Neural cell (in vitro differentiated cells): ENCODE measurements at regions not wholly inside any gene's neighbourhood (a gene's known extent, or its start where the extent isn't known, plus 50 kb on each side); places are given as distances from the start of the nearest gene placed in this dataset.

Source experiments
- H2AFZ ChIP-seq: fragments of 200-600, 300-800 bp; sonication (generic), shearing (Covaris generic); 2 replicates; pipeline ENCODE4 v1.6.0; 2014; ENCODE audit warnings: low read depth, mild to moderate bottlenecking, antibody characterized with exemption, low read length, moderate library complexity
- H3F3A ChIP-seq: fragments of 200-600 bp; shearing (Covaris generic); 2 replicates; pipeline ENCODE4 v1.6.1; 2016; ENCODE audit warnings: mild to moderate bottlenecking, moderate library complexity, mixed read lengths, antibody characterized with exemption, low read length; ENCODE audit not compliant: insufficient read depth, poor library complexity, severe bottlenecking
- H3K27ac ChIP-seq: fragments of 200-600, 300-800 bp; sonication (generic), shearing (Covaris generic); 2 replicates; pipeline ENCODE4 v1.5.1; 2014; ENCODE audit warnings: mild to moderate bottlenecking, low read length, moderate library complexity
- H3K27me3 ChIP-seq: fragments of 300-800, 200-600 bp; sonication (generic), shearing (Covaris generic); 2 replicates; pipeline ENCODE4 v1.6.0; 2014; ENCODE audit warnings: mild to moderate bottlenecking, low read depth, low read length, moderate library complexity; ENCODE audit not compliant: insufficient read depth
- H3K36me3 ChIP-seq: fragments of 300-800, 200-600 bp; sonication (generic), shearing (Covaris generic); 2 replicates; pipeline ENCODE4 v1.5.1; 2014; ENCODE audit warnings: mild to moderate bottlenecking, antibody characterized with exemption, low read length, moderate library complexity; ENCODE audit not compliant: insufficient read depth
- H3K4me2 ChIP-seq: fragments of 300-800, 200-600 bp; sonication (generic), shearing (Covaris generic); 2 replicates; pipeline ENCODE4 v1.6.0; 2014; ENCODE audit warnings: mild to moderate bottlenecking, low read length
- H3K4me3 ChIP-seq: fragments of 300-800, 200-600 bp; sonication (generic), shearing (Covaris generic); 2 replicates; pipeline ENCODE4 v1.5.1; 2014; ENCODE audit warnings: mild to moderate bottlenecking, low read length, moderate library complexity
- H3K79me2 ChIP-seq: fragments of 200-600 bp; shearing (Covaris generic); replicated peaks from 2 replicates; pipeline ENCODE4 v1.6.0; 2014; ENCODE audit warnings: mild to moderate bottlenecking, low read length, moderate library complexity; ENCODE audit not compliant: insufficient read depth
- H3K9ac ChIP-seq: fragments of 300-800, 200-600 bp; sonication (generic), shearing (Covaris generic); 2 replicates; pipeline ENCODE4 v1.6.1; 2016; ENCODE audit warnings: mild to moderate bottlenecking, low read length, mixed read lengths
- H3K9me2 ChIP-seq: fragments of 200-600 bp; shearing (Covaris generic); 2 replicates; pipeline ENCODE4 v1.6.1; 2016; ENCODE audit warnings: mild to moderate bottlenecking, low read length, mixed read lengths; ENCODE audit not compliant: insufficient read depth
- H3K9me3 ChIP-seq: fragments of 200-600, 300-800 bp; sonication (generic), shearing (Covaris generic); 2 replicates; pipeline ENCODE4 v1.6.1; 2016; ENCODE audit warnings: mild to moderate bottlenecking, mixed run types, low read length, moderate library complexity, mixed read lengths
- H4K20me1 ChIP-seq: fragments of 200-600 bp; shearing (Covaris generic); 2 replicates; pipeline ENCODE4 v1.6.1; 2016; ENCODE audit warnings: mild to moderate bottlenecking, mixed run types; ENCODE audit not compliant: insufficient read depth
- CTCF ChIP-seq: fragments of 450-650 bp; IDR thresholded peaks from 2 replicates; pipeline ENCODE4 v1.5.1; 2014; ENCODE audit warnings: antibody characterized with exemption, mild to moderate bottlenecking, moderate library complexity; ENCODE audit not compliant: poor library complexity, severe bottlenecking
- EP300 ChIP-seq: fragments of 450-650 bp; conservative IDR thresholded peaks from 2 replicates; pipeline ENCODE4 v1.6.1; 2014; ENCODE audit warnings: antibody characterized with exemption, mild to moderate bottlenecking, moderate library complexity; ENCODE audit not compliant: poor library complexity, severe bottlenecking
- EZH2 ChIP-seq: fragments of 200-600, 300-800 bp; shearing (Covaris generic), sonication (generic); IDR thresholded peaks from 2 replicates; pipeline ENCODE4 v1.6.1; 2014; ENCODE audit warnings: antibody characterized with exemption, low read length, borderline replicate concordance, mild to moderate bottlenecking; ENCODE audit not compliant: insufficient read depth, poor library complexity, severe bottlenecking
- MXI1 ChIP-seq: fragments of 450-650 bp; conservative IDR thresholded peaks from 2 replicates; pipeline ENCODE4 v1.6.1; 2014; ENCODE audit warnings: antibody characterized with exemption, mild to moderate bottlenecking; ENCODE audit not compliant: poor library complexity, severe bottlenecking
- POLR2AphosphoS5 ChIP-seq: IDR thresholded peaks from 2 replicates; pipeline ENCODE4 v1.6.1; 2012
- RAD21 ChIP-seq: fragments of 450-650 bp; conservative IDR thresholded peaks from 2 replicates; pipeline ENCODE4 v1.6.1; 2014; ENCODE audit warnings: antibody characterized with exemption, mild to moderate bottlenecking, moderate library complexity
- REST ChIP-seq: IDR thresholded peaks from 2 replicates; pipeline ENCODE4 v1.6.1; 2012; ENCODE audit warnings: borderline replicate concordance
- SMC3 ChIP-seq: fragments of 450-650 bp; conservative IDR thresholded peaks from 2 replicates; pipeline ENCODE4 v1.6.1; 2014; ENCODE audit warnings: antibody characterized with exemption, mild to moderate bottlenecking, moderate library complexity; ENCODE audit not compliant: poor library complexity
- TAF1 ChIP-seq: IDR thresholded peaks from 2 replicates; pipeline ENCODE4 v1.6.1; 2012; ENCODE audit warnings: low read depth

GRCh38 chr6:144564202-144564601, 279.1 kb downstream of the UTRN start:
- Histone ChIP-seq H3K36me3 (no peaks in the 10 kb centered on the region), H3K9ac (no peak overlapping the region), H3K27ac (no peak overlapping the region), H3K4me2 (no peak overlapping the region), H3K9me3 (no peaks in the 10 kb centered on the region), H3K79me2 (no peaks in the 10 kb centered on the region), H3F3A (no peaks in the 10 kb centered on the region), H3K4me3 (no peak overlapping the region), H2AFZ (no peak overlapping the region), H3K9me2 (no peaks in the 10 kb centered on the region), H4K20me1 (no peaks in the 10 kb centered on the region), H3K27me3 (no peaks in the 10 kb centered on the region)
- TF ChIP-seq POLR2AphosphoS5 (peak; percentile 61), EZH2 (no peak)

- no peaks in the 10 kb centered on the region for H3K36me3 ChIP-seq
- no peak overlapping the region for H3K27ac ChIP-seq
- TF ChIP-seq TAF1 = no peak
- no peak for TF ChIP-seq EZH2
- TF ChIP-seq EP300 = no peak
- TF ChIP-seq MXI1 = no peak
- no peak for TF ChIP-seq SMC3
- no peak for TF ChIP-seq CTCF
- TF ChIP-seq RAD21 = no peak
- no peak for TF ChIP-seq POLR2AphosphoS5
- TF ChIP-seq REST = no peak
- no peaks in the 10 kb centered on the region for H4K20me1 ChIP-seq
- no peaks in the 10 kb centered on the region for H3K27me3 ChIP-seq
- no peak overlapping the region for H3K4me3 ChIP-seq
- no peaks in the 10 kb centered on the region for H3F3A ChIP-seq
- no peaks in the 10 kb centered on the region for H3K9me3 ChIP-seq
- no peak overlapping the region for H3K9ac ChIP-seq
- no peaks in the 10 kb centered on the region for H3K9me2 ChIP-seq
- H3K4me2 ChIP-seq = no peak overlapping the region
- H2AFZ ChIP-seq = no peak overlapping the region
- no peaks in the 10 kb centered on the region for H3K79me2 ChIP-seq
These were observed 281.9 kb downstream of the UTRN start for GRCh38 chr6:144566868-144567615.
